ENCODE measurements at regions not wholly inside any gene's neighbourhood (a gene's known extent, or its start where the extent isn't known, plus 50 kb on each side); places are given as distances from the start of the nearest gene placed in this dataset.
"Not testable (repeated sequence)": the region's sequence is repeated elsewhere in the genome, so short reads cannot be mapped to it uniquely, and the experiment has no call there.

DNA sequence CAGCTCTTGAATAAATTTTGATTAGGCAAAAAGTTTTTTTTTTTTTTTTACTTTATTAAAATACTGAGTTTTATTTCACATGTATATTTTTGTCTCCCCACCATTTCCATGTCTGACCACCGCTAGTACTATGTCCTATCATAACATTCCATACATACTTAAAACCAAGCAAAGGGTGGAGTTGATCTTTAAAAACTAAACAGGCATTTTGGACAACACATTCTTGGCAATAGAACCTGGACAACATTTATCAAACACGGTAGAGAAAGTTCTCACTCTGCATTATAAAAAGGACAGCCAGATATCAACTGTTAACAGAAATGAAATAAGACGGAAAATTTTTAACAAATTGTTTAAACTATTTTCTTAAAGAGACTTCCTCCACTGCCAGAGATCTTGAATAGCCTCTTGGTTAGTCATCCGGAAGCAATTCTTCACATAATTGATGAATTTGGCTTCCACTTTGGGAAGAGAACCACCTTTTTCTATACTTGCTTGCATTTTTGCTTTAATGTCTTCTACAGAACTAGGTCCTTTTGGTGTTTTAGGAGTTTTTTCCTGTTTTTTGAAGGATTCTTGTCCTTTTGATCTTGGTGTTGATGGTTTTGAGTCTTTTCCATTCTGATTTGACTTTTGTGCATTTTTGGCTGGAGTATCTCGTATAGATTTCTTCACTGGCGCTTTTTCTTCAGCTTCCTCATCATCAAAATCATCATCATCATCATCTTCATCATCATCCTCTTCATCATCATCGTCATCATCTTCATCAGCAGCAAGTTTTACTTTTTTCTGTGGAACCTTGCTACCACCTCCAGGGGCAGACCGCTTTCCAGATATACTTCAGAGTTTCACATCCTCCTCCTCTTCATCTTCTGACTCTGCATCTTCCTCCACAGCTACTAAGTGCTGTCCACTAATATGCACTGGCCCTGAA, 58.7 kb downstream of the POU5F2 start:
- not testable (repeated sequence) for H3K79me2 ChIP-seq (ENCODE audit: control insufficient read depth, insufficient read depth, low read length, poor library complexity); H3K4me2 ChIP-seq (ENCODE audit: low read length); H3K14ac ChIP-seq (ENCODE audit: low read length); H2BK5ac ChIP-seq (ENCODE audit: low read depth, low read length, poor library complexity); H3K4me1 ChIP-seq (ENCODE audit: control insufficient read depth in 1 of 2, insufficient read depth in 2 of 2, low read length in 2 of 2); H2AK5ac ChIP-seq (ENCODE audit: low read length); H3K9ac ChIP-seq (ENCODE audit: low read length); H3K36me3 ChIP-seq (ENCODE audit: control insufficient read depth in 1 of 2, insufficient read depth in 2 of 2, low read length in 2 of 2); H3K23ac ChIP-seq (ENCODE audit: low read length); H2BK12ac ChIP-seq (ENCODE audit: low read length); H3K27me3 ChIP-seq (ENCODE audit: insufficient read depth, low read length); H3K4me3 ChIP-seq (ENCODE audit: low read depth, low read length); H4K8ac ChIP-seq (ENCODE audit: low read depth, low read length); H3K79me1 ChIP-seq (ENCODE audit: low read length); H4K12ac ChIP-seq (ENCODE audit: low read depth, low read length); H3K4ac ChIP-seq (ENCODE audit: low read depth, low read length); H2AFZ ChIP-seq (ENCODE audit: insufficient read depth, low read length, poor library complexity); H4K91ac ChIP-seq (ENCODE audit: low read depth, low read length); H3K18ac ChIP-seq (ENCODE audit: low read length); H3K27ac ChIP-seq (ENCODE audit: low read depth, low read length); H2BK120ac ChIP-seq (ENCODE audit: insufficient read depth, low read length, poor library complexity); H3K9me3 ChIP-seq (ENCODE audit: insufficient read depth, low read depth, low read length)
- WGBS (ENCODE audit: extremely low coverage, insufficient coverage, insufficient read length), result 100% methylated on average over 1 of the region's 8 CpGs
- DNase-seq, result peak in 1 of 2 donors; percentile 17

DNA sequence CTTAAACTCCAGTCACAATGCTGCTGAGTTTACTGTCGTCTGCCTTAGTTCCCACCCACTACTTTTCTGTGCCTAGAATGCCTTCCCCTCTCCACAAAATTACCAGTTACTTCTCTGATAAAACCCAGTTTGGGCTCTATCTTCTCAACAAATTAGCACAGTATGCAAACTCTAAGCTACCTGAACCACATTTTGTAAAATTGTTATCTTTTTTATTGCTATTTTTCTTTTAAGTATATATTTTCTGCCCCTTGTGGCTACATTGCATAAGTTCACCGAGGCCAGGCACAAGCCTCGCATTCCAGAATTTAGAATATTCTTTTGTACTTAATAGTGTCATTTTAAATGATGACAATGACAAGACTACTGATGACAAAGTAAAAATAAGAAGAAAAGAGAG, 60.0 kb downstream of the POU5F2 start:
- no peak overlapping the region for H3K27ac ChIP-seq (ENCODE audit: low read depth, low read length)
- no peak overlapping the region for H4K91ac ChIP-seq (ENCODE audit: low read depth, low read length)
- no peak overlapping the region for H3K4me3 ChIP-seq (ENCODE audit: low read depth, low read length)
- no peaks in the 10 kb centered on the region for H3K79me1 ChIP-seq (ENCODE audit: low read length)
- H4K12ac ChIP-seq (ENCODE audit: low read depth, low read length), result no peak overlapping the region
- no peaks in the 10 kb centered on the region for H3K9me3 ChIP-seq (ENCODE audit: insufficient read depth, low read depth, low read length)
- no peaks in the 10 kb centered on the region for H3K79me2 ChIP-seq (ENCODE audit: control insufficient read depth, insufficient read depth, low read length, poor library complexity)
- no peak overlapping the region for H3K14ac ChIP-seq (ENCODE audit: low read length)
- H4K8ac ChIP-seq (ENCODE audit: low read depth, low read length), result no peak overlapping the region
- H3K9ac ChIP-seq (ENCODE audit: low read length), result no peak overlapping the region
- no peak overlapping the region for H3K4ac ChIP-seq (ENCODE audit: low read depth, low read length)
- no peak overlapping the region for H2BK12ac ChIP-seq (ENCODE audit: low read length)
- no CpG with 5 or more reads among the region's 3 CpGs for WGBS (ENCODE audit: extremely low coverage, insufficient coverage, insufficient read length)
- no peak overlapping the region for H2AK5ac ChIP-seq (ENCODE audit: low read length)
- H2BK120ac ChIP-seq (ENCODE audit: insufficient read depth, low read length, poor library complexity), result no peak overlapping the region
- no peak overlapping the region for H2BK5ac ChIP-seq (ENCODE audit: low read depth, low read length, poor library complexity)
- no peaks in the 10 kb centered on the region for H3K36me3 ChIP-seq (ENCODE audit: control insufficient read depth in 1 of 2, insufficient read depth in 2 of 2, low read length in 2 of 2)
- no peak overlapping the region for H3K4me2 ChIP-seq (ENCODE audit: low read length)
- H3K27me3 ChIP-seq (ENCODE audit: insufficient read depth, low read length), result no peaks in the 10 kb centered on the region
- no peak overlapping the region for H3K18ac ChIP-seq (ENCODE audit: low read length)
- H3K23ac ChIP-seq (ENCODE audit: low read length), result no peak overlapping the region
- H3K4me1 ChIP-seq (ENCODE audit: control insufficient read depth in 1 of 2, insufficient read depth in 2 of 2, low read length in 2 of 2), result peaks cover 4 to 7% of the 10 kb centered on the region in 2 experiments
- peak in 1 of 2 donors; percentile 49 for DNase-seq
- H2AFZ ChIP-seq (ENCODE audit: insufficient read depth, low read length, poor library complexity), result no peak overlapping the region

DNA sequence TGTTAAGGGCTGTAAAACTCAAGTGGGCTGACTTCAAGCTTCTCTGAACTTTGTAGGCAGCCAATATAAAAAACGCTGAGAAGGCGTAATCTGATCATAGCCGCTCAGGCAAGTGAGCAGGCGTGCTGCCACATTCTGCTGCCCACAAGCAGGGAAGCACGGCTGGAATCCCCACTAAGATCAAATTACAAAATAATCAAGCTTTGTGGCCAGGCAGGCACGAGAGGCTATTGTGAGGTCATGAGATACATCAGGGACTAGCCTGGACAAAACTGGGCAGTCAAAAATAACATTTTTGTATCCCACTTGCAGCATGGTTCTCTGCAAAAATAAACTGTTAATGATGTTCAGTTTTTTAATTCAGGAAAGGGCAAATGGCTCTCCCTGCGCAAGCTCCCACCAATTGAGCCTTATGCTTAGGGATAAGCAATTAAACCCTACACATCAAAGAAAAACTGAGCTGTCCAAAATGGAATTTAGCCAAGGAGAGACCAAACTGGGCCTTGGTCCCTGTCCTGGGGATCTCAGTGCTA, 64.0 kb downstream of the POU5F2 start:
- Histone ChIP-seq H2BK120ac (ENCODE audit: insufficient read depth, low read length, poor library complexity) (no peak overlapping the region), H2BK5ac (ENCODE audit: low read depth, low read length, poor library complexity) (no peak overlapping the region), H3K4me3 (ENCODE audit: low read depth, low read length) (no peak overlapping the region), H4K91ac (ENCODE audit: low read depth, low read length) (no peak overlapping the region), H2AK5ac (ENCODE audit: low read length) (no peak overlapping the region), H3K79me2 (ENCODE audit: control insufficient read depth, insufficient read depth, low read length, poor library complexity) (no peaks in the 10 kb centered on the region), H3K9me3 (ENCODE audit: insufficient read depth, low read depth, low read length) (no peaks in the 10 kb centered on the region), H4K8ac (ENCODE audit: low read depth, low read length) (no peak overlapping the region), H2AFZ (ENCODE audit: insufficient read depth, low read length, poor library complexity) (no peak overlapping the region), H3K79me1 (ENCODE audit: low read length) (no peaks in the 10 kb centered on the region), H3K4ac (ENCODE audit: low read depth, low read length) (no peak overlapping the region), H3K18ac (ENCODE audit: low read length) (no peak overlapping the region), H4K12ac (ENCODE audit: low read depth, low read length) (no peak overlapping the region), H2BK12ac (ENCODE audit: low read length) (no peak overlapping the region), H3K27ac (ENCODE audit: low read depth, low read length) (no peak overlapping the region), H3K4me2 (ENCODE audit: low read length) (peak overlapping the region; percentile 15), H3K27me3 (ENCODE audit: insufficient read depth, low read length) (no peaks in the 10 kb centered on the region), H3K4me1 (ENCODE audit: control insufficient read depth in 1 of 2, insufficient read depth in 2 of 2, low read length in 2 of 2) (peaks cover 4 to 5% of the 10 kb centered on the region in 2 experiments), H3K36me3 (ENCODE audit: control insufficient read depth in 1 of 2, insufficient read depth in 2 of 2, low read length in 2 of 2) (no peaks in the 10 kb centered on the region), H3K14ac (ENCODE audit: low read length) (no peak overlapping the region), H3K9ac (ENCODE audit: low read length) (no peak overlapping the region), H3K23ac (ENCODE audit: low read length) (no peak overlapping the region)
- DNase-seq, result no peak
- WGBS (ENCODE audit: extremely low coverage, insufficient coverage, insufficient read length), result no CpG with 5 or more reads among the region's 7 CpGs

DNA sequence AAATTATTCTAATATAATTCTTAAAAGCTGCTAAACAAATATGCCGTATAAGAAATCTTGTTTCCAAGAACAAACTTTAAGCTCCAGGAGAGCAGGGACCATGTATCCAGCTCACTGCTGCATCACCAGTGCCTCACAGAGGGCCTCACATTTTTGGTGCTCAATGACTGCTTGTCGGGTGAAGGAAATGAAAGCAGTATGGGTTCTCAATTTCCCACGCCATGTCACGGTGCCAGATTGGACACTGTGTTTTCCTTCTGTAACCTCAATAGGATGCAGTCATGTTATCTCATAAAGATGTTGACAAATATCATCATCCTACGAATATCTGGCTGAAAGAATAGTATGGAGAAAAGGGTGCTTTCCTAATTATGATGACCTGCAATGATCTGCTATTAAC, 64.7 kb downstream of the POU5F2 start:
- no peak overlapping the region for H4K8ac ChIP-seq (ENCODE audit: low read depth, low read length)
- H2AK5ac ChIP-seq (ENCODE audit: low read length), result no peak overlapping the region
- no peaks in the 10 kb centered on the region for H3K79me2 ChIP-seq (ENCODE audit: control insufficient read depth, insufficient read depth, low read length, poor library complexity)
- no peak overlapping the region for H2AFZ ChIP-seq (ENCODE audit: insufficient read depth, low read length, poor library complexity)
- H4K12ac ChIP-seq (ENCODE audit: low read depth, low read length), result no peak overlapping the region
- H2BK12ac ChIP-seq (ENCODE audit: low read length), result no peak overlapping the region
- no peak overlapping the region for H3K4me2 ChIP-seq (ENCODE audit: low read length)
- H3K14ac ChIP-seq (ENCODE audit: low read length), result no peak overlapping the region
- no peak overlapping the region for H3K4me3 ChIP-seq (ENCODE audit: low read depth, low read length)
- no peak overlapping the region for H2BK120ac ChIP-seq (ENCODE audit: insufficient read depth, low read length, poor library complexity)
- H3K4ac ChIP-seq (ENCODE audit: low read depth, low read length), result no peak overlapping the region
- no peak overlapping the region for H2BK5ac ChIP-seq (ENCODE audit: low read depth, low read length, poor library complexity)
- no peaks in the 10 kb centered on the region for H3K79me1 ChIP-seq (ENCODE audit: low read length)
- H3K23ac ChIP-seq (ENCODE audit: low read length), result no peak overlapping the region
- H3K9me3 ChIP-seq (ENCODE audit: insufficient read depth, low read depth, low read length), result no peaks in the 10 kb centered on the region
- peaks cover 4 to 5% of the 10 kb centered on the region in 2 experiments for H3K4me1 ChIP-seq (ENCODE audit: control insufficient read depth in 1 of 2, insufficient read depth in 2 of 2, low read length in 2 of 2)
- H4K91ac ChIP-seq (ENCODE audit: low read depth, low read length), result no peak overlapping the region
- H3K18ac ChIP-seq (ENCODE audit: low read length), result no peak overlapping the region
- no peak overlapping the region for H3K27ac ChIP-seq (ENCODE audit: low read depth, low read length)
- no CpG with 5 or more reads among the region's 5 CpGs for WGBS (ENCODE audit: extremely low coverage, insufficient coverage, insufficient read length)
- no peaks in the 10 kb centered on the region for H3K27me3 ChIP-seq (ENCODE audit: insufficient read depth, low read length)
- no peak for DNase-seq
- no peak overlapping the region for H3K9ac ChIP-seq (ENCODE audit: low read length)
- no peaks in the 10 kb centered on the region for H3K36me3 ChIP-seq (ENCODE audit: control insufficient read depth in 1 of 2, insufficient read depth in 2 of 2, low read length in 2 of 2)
